ENCODE measurements at regions not wholly inside any gene's neighbourhood (a gene's known extent, or its start where the extent isn't known, plus 50 kb on each side); places are given as distances from the start of the nearest gene placed in this dataset.

- DNase-seq = no peak
These were observed 328.1 kb downstream of the BRD1 start for GRCh38 chr22:49499433-49500075.

- no peak for DNase-seq
These were observed 330.4 kb downstream of the BRD1 start for GRCh38 chr22:49497266-49497665.

GRCh38 chr22:49494555-49494954 lies 333.1 kb downstream of the BRD1 start:
- no peak for DNase-seq

GRCh38 chr22:49492741-49493251 lies 334.9 kb downstream of the BRD1 start:
- no peak for DNase-seq

GRCh38 chr22:49492308-49492707 lies 335.4 kb downstream of the BRD1 start:
- DNase-seq = no peak

- DNase-seq = no peak
These were observed 335.9 kb downstream of the BRD1 start for GRCh38 chr22:49491726-49492125.

- no peak for DNase-seq
These were observed 336.4 kb downstream of the BRD1 start for GRCh38 chr22:49491221-49491635.

GRCh38 chr22:49490692-49491091 lies 337.0 kb downstream of the BRD1 start:
- no peak for DNase-seq

GRCh38 chr22:49489821-49490220 lies 337.9 kb downstream of the BRD1 start:
- no peak for DNase-seq

GRCh38 chr22:49488943-49489342 lies 338.7 kb downstream of the BRD1 start:
- DNase-seq = no peak

- DNase-seq = no peak
These were observed 339.7 kb downstream of the BRD1 start for GRCh38 chr22:49487950-49488349.

- DNase-seq = no peak
These were observed 341.4 kb downstream of the BRD1 start for GRCh38 chr22:49486225-49486624.

- no peak for DNase-seq
These were observed 343.7 kb downstream of the BRD1 start for GRCh38 chr22:49483946-49484345.

GRCh38 chr22:49483281-49483870 lies 344.3 kb downstream of the BRD1 start:
- DNase-seq = no peak

- DNase-seq = no peak
These were observed 344.9 kb downstream of the BRD1 start for GRCh38 chr22:49482811-49483210.

- DNase-seq = no peak
These were observed 345.8 kb downstream of the BRD1 start for GRCh38 chr22:49481659-49482399.

- DNase-seq = no peak
These were observed 346.6 kb downstream of the BRD1 start for GRCh38 chr22:49480896-49481658.

- no peak for DNase-seq
These were observed 347.3 kb downstream of the BRD1 start for GRCh38 chr22:49480331-49480730.

GRCh38 chr22:49479566-49479965 lies 348.1 kb downstream of the BRD1 start:
- no peak for DNase-seq

GRCh38 chr22:49476800-49477400 lies 350.8 kb downstream of the BRD1 start:
- no peak for DNase-seq

- no peak for DNase-seq
These were observed 351.5 kb downstream of the BRD1 start for GRCh38 chr22:49476176-49476575.

GRCh38 chr22:49475253-49475652 lies 352.4 kb downstream of the BRD1 start:
- no peak for DNase-seq

- no peak for DNase-seq
These were observed 354.4 kb downstream of the BRD1 start for GRCh38 chr22:49473286-49473685.

Measured in NCI-H1930 (cell line).